ENCODE measurements at regions not wholly inside any gene's neighbourhood (a gene's known extent, or its start where the extent isn't known, plus 50 kb on each side); places are given as distances from the start of the nearest gene placed in this dataset.

GRCh38 chr12:19880721-19881120 is 441.4 kb downstream of the AEBP2 start:
- DNase-seq = no peak

GRCh38 chr12:19882346-19882745 is 443.1 kb downstream of the AEBP2 start:
- no peak for DNase-seq

GRCh38 chr12:19884021-19884492 is 444.8 kb downstream of the AEBP2 start:
- DNase-seq = peak; percentile 34

- DNase-seq = no peak
Measured at GRCh38 chr12:19885093-19885812, 446.0 kb downstream of the AEBP2 start.

- no peak for DNase-seq
Measured at GRCh38 chr12:19886065-19886464, 446.8 kb downstream of the AEBP2 start.

- DNase-seq = no peak
Measured at GRCh38 chr12:19886639-19887064, 447.4 kb downstream of the AEBP2 start.

GRCh38 chr12:19890024-19890423 is 450.7 kb downstream of the AEBP2 start:
- DNase-seq = no peak

- peak; percentile 69 for DNase-seq
Measured at GRCh38 chr12:19891936-19892591, 452.8 kb downstream of the AEBP2 start.

GRCh38 chr12:19893514-19893913 is 454.2 kb downstream of the AEBP2 start:
- peak; percentile 39 for DNase-seq

GRCh38 chr12:19894050-19894449 is 454.8 kb downstream of the AEBP2 start:
- DNase-seq = peak; percentile 83

- DNase-seq = no peak
Measured at GRCh38 chr12:19894803-19895202, 455.5 kb downstream of the AEBP2 start.

- peak; percentile 82 for DNase-seq
Measured at GRCh38 chr12:19895246-19896020, 456.1 kb downstream of the AEBP2 start.

- DNase-seq = peak; percentile 76
Measured at GRCh38 chr12:19896041-19896440, 456.7 kb downstream of the AEBP2 start.

- no peak for DNase-seq
Measured at GRCh38 chr12:19896534-19896933, 457.2 kb downstream of the AEBP2 start.

GRCh38 chr12:19897900-19898408 is 458.7 kb downstream of the AEBP2 start:
- no peak for DNase-seq

GRCh38 chr12:19901841-19902240 is 462.5 kb downstream of the AEBP2 start:
- no peak for DNase-seq

- no peak for DNase-seq
Measured at GRCh38 chr12:19904819-19905218, 463.5 kb upstream of the PDE3A start.

- no peak for DNase-seq
Measured at GRCh38 chr12:19908830-19909229, 459.5 kb upstream of the PDE3A start.

- DNase-seq = no peak
Measured at GRCh38 chr12:19909418-19909817, 458.9 kb upstream of the PDE3A start.

- DNase-seq = no peak
Measured at GRCh38 chr12:19910681-19911080, 457.7 kb upstream of the PDE3A start.

GRCh38 chr12:19912991-19913390 is 455.3 kb upstream of the PDE3A start:
- DNase-seq = no peak

GRCh38 chr12:19915392-19916195 is 452.7 kb upstream of the PDE3A start:
- peak; percentile 58 for DNase-seq

Measured in fibroblast of skin of back (primary cell).